ENCODE measurements at regions not wholly inside any gene's neighbourhood (a gene's known extent, or its start where the extent isn't known, plus 50 kb on each side); places are given as distances from the start of the nearest gene placed in this dataset.

GRCh38 chr2:104658904-104659591 is 194.9 kb upstream of the POU3F3 start:
- DNase-seq (ENCODE audit: extremely low read depth, low read depth): no peak

- DNase-seq (ENCODE audit: extremely low read depth, low read depth): no peak
These were observed 192.9 kb upstream of the POU3F3 start for GRCh38 chr2:104660991-104661390.

- DNase-seq (ENCODE audit: extremely low read depth, low read depth): no peak
These were observed 189.2 kb upstream of the POU3F3 start for GRCh38 chr2:104664672-104665071.

GRCh38 chr2:104668631-104669030 is 185.3 kb upstream of the POU3F3 start:
- no peak for DNase-seq (ENCODE audit: extremely low read depth, low read depth)

- DNase-seq (ENCODE audit: extremely low read depth, low read depth): no peak
These were observed 180.7 kb upstream of the POU3F3 start for GRCh38 chr2:104673225-104673624.

- no peak for DNase-seq (ENCODE audit: extremely low read depth, low read depth)
These were observed 175.7 kb upstream of the POU3F3 start for GRCh38 chr2:104678181-104678580.

- no peak for DNase-seq (ENCODE audit: extremely low read depth, low read depth)
These were observed 168.3 kb upstream of the POU3F3 start for GRCh38 chr2:104685591-104685990.

- no peak for DNase-seq (ENCODE audit: extremely low read depth, low read depth)
These were observed 166.8 kb upstream of the POU3F3 start for GRCh38 chr2:104687147-104687546.

GRCh38 chr2:104690255-104690984 is 163.5 kb upstream of the POU3F3 start:
- no peak for DNase-seq (ENCODE audit: extremely low read depth, low read depth)

- no peak for DNase-seq (ENCODE audit: extremely low read depth, low read depth)
These were observed 155.6 kb upstream of the POU3F3 start for GRCh38 chr2:104698276-104698675.

- DNase-seq (ENCODE audit: extremely low read depth, low read depth): no peak
These were observed 152.5 kb upstream of the POU3F3 start for GRCh38 chr2:104701411-104701911.

GRCh38 chr2:104702031-104702850 is 151.7 kb upstream of the POU3F3 start:
- DNase-seq (ENCODE audit: extremely low read depth, low read depth): no peak

GRCh38 chr2:104703669-104704068 is 150.2 kb upstream of the POU3F3 start:
- no peak for DNase-seq (ENCODE audit: extremely low read depth, low read depth)

- no peak for DNase-seq (ENCODE audit: extremely low read depth, low read depth)
These were observed 149.2 kb upstream of the POU3F3 start for GRCh38 chr2:104704496-104705245.

GRCh38 chr2:104707056-104707455 is 146.9 kb upstream of the POU3F3 start:
- no peak for DNase-seq (ENCODE audit: extremely low read depth, low read depth)

GRCh38 chr2:104708967-104709366 is 144.9 kb upstream of the POU3F3 start:
- DNase-seq (ENCODE audit: extremely low read depth, low read depth): no peak

GRCh38 chr2:104716061-104716460 is 137.9 kb upstream of the POU3F3 start:
- no peak for DNase-seq (ENCODE audit: extremely low read depth, low read depth)

- DNase-seq (ENCODE audit: extremely low read depth, low read depth): no peak
These were observed 120.5 kb upstream of the POU3F3 start for GRCh38 chr2:104733226-104733943.

GRCh38 chr2:104734937-104735586 is 118.9 kb upstream of the POU3F3 start:
- DNase-seq (ENCODE audit: extremely low read depth, low read depth): no peak

All from NCI-H460 (cell line).